C4-2B (cell line): ENCODE measurements at regions not wholly inside any gene's neighbourhood (a gene's known extent, or its start where the extent isn't known, plus 50 kb on each side); places are given as distances from the start of the nearest gene placed in this dataset.

Experiments
- ZFX ChIP-seq: fragments of 450-650 bp; IDR thresholded peaks from 2 replicates; pipeline ENCODE4 v1.6.1; 2017
- TF ChIP-seq, protein P1 (sequence below): fragments of 450-650 bp; conservative IDR thresholded peaks from 2 replicates; pipeline ENCODE4 v1.5.1; 2017; ENCODE audit warnings: mild to moderate bottlenecking

DNA sequence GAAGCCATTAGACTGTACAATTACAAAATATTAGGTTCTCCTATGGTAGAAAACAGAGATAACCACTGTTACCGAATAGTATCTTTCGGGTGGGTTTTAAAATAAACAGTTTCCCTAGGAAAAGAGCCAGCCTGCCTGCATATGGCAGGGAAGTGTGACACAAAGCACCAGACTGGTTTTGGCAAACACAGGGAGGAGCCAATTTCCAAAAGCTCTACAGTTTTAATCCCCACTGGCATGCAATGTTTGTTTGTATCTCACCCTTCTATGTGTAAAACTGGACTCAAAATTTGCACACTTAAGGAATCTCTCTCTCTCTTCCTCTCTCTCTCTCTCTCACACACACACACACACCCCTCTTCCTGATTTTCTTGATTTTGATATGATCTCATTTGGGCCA, 261.7 kb downstream of the ETV1 start:
- no peak for TF ChIP-seq ZFX
- TF ChIP-seq, protein P1, sequence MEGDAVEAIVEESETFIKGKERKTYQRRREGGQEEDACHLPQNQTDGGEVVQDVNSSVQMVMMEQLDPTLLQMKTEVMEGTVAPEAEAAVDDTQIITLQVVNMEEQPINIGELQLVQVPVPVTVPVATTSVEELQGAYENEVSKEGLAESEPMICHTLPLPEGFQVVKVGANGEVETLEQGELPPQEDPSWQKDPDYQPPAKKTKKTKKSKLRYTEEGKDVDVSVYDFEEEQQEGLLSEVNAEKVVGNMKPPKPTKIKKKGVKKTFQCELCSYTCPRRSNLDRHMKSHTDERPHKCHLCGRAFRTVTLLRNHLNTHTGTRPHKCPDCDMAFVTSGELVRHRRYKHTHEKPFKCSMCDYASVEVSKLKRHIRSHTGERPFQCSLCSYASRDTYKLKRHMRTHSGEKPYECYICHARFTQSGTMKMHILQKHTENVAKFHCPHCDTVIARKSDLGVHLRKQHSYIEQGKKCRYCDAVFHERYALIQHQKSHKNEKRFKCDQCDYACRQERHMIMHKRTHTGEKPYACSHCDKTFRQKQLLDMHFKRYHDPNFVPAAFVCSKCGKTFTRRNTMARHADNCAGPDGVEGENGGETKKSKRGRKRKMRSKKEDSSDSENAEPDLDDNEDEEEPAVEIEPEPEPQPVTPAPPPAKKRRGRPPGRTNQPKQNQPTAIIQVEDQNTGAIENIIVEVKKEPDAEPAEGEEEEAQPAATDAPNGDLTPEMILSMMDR, result no peak
